ENCODE measurements at regions not wholly inside any gene's neighbourhood (a gene's known extent, or its start where the extent isn't known, plus 50 kb on each side); places are given as distances from the start of the nearest gene placed in this dataset.

- no CpG with 5 or more reads among the region's 3 CpGs for WGBS (ENCODE audit: extremely low coverage, insufficient read length, low lambda C conversion rate)
- no peaks in the 10 kb centered on the region for H3K9me3 ChIP-seq (ENCODE audit: control insufficient read depth, low read depth, low read length)
- H2BK20ac ChIP-seq (ENCODE audit: low read depth, low read length, poor library complexity, severe bottlenecking), result no peak overlapping the region
- TF ChIP-seq CTCF (conservative IDR thresholded peaks at IDR 0.05), result no peak
- no peaks in the 10 kb centered on the region for H4K20me1 ChIP-seq (ENCODE audit: control insufficient read depth, insufficient read depth, insufficient read length)
- Mint-ChIP-seq H3K4me3 (no peak overlapping the region), H3K4me1 (no peaks in the 10 kb centered on the region), H3K36me3 (ENCODE audit: insufficient read depth in 1 of 3, low read depth in 3 of 3) (no peaks in the 10 kb centered on the region), H3K27me3 (ENCODE audit: low read depth) (no peaks in the 10 kb centered on the region), H3K9me3 (no peaks in the 10 kb centered on the region), H3K27ac (no peak overlapping the region)
- no peak overlapping the region for H2AFZ ChIP-seq (ENCODE audit: low read length)
- H3K79me1 ChIP-seq (ENCODE audit: insufficient read depth, low read depth, low read length, poor library complexity, severe bottlenecking), result no peaks in the 10 kb centered on the region
- H3K27ac ChIP-seq (ENCODE audit: insufficient read length, low read depth, low read length), result no peak overlapping the region
- no peak overlapping the region for H2AK5ac ChIP-seq (ENCODE audit: insufficient read length, low read length)
- H3K4me1 ChIP-seq (ENCODE audit: insufficient read depth, low read length), result no peaks in the 10 kb centered on the region
- no peaks in the 10 kb centered on the region for H3K79me2 ChIP-seq (ENCODE audit: insufficient read depth, low read length)
- H3K23me2 ChIP-seq (ENCODE audit: insufficient read length, low read depth, low read length, poor library complexity, severe bottlenecking), result no peaks in the 10 kb centered on the region
- no peak overlapping the region for H2BK15ac ChIP-seq (ENCODE audit: low read depth, low read length)
- no peak overlapping the region for H3K9ac ChIP-seq (ENCODE audit: extremely low read depth, insufficient read length, low read length)
- H4K91ac ChIP-seq (ENCODE audit: insufficient read length, low read depth, low read length), result no peak overlapping the region
- H2BK5ac ChIP-seq (ENCODE audit: insufficient read length, low read length), result no peak overlapping the region
- H3T11ph ChIP-seq (ENCODE audit: low read length), result no peak overlapping the region
- no peak overlapping the region for H4K5ac ChIP-seq (ENCODE audit: insufficient read length, low read depth, low read length)
- no peak overlapping the region for H3K56ac ChIP-seq (ENCODE audit: insufficient read length, low read depth, low read length)
- H2BK12ac ChIP-seq (ENCODE audit: insufficient read length, low read depth, low read length), result no peak overlapping the region
- H4K8ac ChIP-seq (replicated peaks; ENCODE audit: insufficient read length, low read depth, low read length), result no peak overlapping the region
- H2BK120ac ChIP-seq (ENCODE audit: low read depth, low read length, poor library complexity, severe bottlenecking), result no peak overlapping the region
- H3K27me3 ChIP-seq (ENCODE audit: insufficient read depth, low read length), result no peaks in the 10 kb centered on the region
- H3K4ac ChIP-seq (ENCODE audit: low read depth, low read length), result no peak overlapping the region
- no peak overlapping the region for H3K18ac ChIP-seq (ENCODE audit: insufficient read length, low read depth, low read length)
- H3K4me2 ChIP-seq (ENCODE audit: insufficient read depth, insufficient read length, low read length), result no peak overlapping the region
- H3K14ac ChIP-seq (ENCODE audit: insufficient read depth, low read length), result no peak overlapping the region
- no peak for DNase-seq
- no peak overlapping the region for H3K23ac ChIP-seq (ENCODE audit: insufficient read length, low read depth, low read length)
Measured at GRCh38 chr6:145213614-145214013, 521.7 kb downstream of the EPM2A start.

Data from H9 (cell line).